NCI-H2029 (cell line): ENCODE measurements at regions not wholly inside any gene's neighbourhood (a gene's known extent, or its start where the extent isn't known, plus 50 kb on each side); places are given as distances from the start of the nearest gene placed in this dataset.
"Not testable (repeated sequence)": the region's sequence is repeated elsewhere in the genome, so short reads cannot be mapped to it uniquely, and the experiment has no call there.

Source experiments
- DNase-seq: peaks from one replicate; lab custom pipeline; 2025; lab: John Stamatoyannopoulos, UW

DNA sequence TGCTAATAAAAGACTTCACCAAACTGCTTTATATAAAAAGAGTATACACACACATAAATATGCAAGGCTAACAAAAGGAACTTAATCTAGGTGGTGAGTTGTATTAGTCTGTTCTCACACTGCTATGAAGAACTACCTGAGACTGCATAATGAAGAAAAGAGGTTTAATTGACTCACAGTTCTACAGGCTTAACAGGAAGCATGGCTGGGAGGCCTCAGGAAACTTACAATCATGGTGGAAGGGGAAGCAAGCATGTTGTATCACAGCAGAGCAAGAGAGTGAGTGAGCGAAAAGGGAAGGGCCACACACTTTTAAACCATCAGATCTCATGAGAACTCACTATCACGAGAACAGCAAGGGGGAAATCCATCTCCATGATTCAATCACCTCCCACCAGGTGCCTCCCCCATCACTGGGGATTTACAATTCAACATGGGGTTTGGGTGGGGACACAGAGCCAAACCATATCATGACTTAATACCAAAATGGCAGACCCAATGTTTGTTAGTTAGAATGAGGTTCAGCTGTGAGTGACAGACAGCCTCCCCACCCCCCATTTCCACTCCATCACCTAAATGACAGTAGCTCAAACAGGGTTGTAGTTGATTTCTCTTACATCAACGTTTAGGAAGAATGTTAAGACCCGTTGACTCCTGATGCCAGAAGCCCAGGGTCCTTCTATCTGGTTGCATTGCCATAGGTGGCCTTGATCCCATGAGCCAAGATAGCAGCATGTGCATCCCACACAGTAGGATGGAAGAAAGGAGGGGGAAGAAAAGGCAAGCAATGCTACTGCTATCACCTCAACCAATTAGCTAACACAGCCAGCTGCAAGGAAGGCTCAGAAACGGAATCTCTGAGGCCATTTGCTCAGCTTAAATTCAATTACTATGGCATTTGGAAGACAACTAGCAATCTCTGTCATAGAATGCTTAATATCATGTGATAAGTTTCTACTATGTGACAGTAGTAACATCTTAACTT lies 77.0 kb downstream of the CCDC71L start:
- no peak for DNase-seq

DNA sequence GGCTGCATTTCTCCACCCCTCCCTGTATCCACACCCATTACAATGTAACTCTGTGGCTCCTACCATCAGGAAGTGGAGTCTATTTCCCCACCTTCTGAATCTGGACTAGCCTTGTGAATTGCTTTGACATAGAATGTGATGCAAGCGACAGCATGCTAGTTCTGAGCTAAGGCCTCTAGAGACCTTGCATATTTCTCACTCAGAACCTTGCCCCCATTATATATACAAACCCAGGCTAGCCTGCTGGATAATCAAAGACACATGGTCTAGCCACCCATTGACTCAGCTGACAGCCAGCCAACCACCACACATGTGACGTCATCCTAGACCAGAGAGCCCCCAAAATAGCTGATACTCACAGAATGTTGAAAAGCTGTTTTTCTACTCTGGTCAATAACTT lies 77.9 kb downstream of the CCDC71L start:
- DNase-seq: no peak

DNA sequence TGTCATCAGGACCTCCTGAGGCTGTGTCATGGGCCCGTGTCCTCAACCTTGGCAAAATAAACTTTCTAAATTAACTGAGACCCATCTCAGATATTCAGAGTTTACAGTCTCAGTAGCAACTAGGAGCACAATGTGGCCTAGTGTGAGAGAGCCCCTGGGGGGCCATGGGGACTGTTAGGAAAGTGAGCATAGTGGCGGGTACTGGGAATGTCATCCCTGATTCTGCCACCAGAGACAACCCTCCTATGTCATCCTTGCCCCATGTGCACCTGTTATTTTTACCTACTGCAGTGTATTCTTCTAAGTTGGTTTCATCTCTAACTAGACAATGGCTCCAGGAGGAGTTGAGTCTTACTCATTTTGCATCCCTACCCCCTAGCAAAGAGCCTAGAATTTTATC lies 78.6 kb downstream of the CCDC71L start:
- DNase-seq: no peak

DNA sequence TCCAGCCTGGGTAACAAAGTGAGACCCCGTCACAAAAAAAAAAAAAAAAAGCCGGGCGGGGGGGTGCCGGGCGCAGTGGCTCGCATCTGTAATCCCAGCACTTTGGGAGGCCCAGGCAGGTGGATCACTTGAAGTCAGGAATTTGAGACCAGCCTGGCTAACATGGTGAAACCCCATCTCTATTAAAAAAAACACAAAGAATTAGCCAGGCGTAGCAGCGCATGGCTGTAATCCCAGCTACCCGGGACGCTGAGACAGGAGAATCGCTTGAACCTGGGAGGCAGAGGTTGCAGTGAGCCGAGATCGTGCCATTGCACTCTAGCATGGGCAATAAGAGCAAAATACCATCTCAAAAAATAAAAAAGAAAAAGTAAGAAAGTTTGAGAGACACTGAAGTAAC lies 81.9 kb downstream of the CCDC71L start:
- DNase-seq: not testable (repeated sequence)

DNA sequence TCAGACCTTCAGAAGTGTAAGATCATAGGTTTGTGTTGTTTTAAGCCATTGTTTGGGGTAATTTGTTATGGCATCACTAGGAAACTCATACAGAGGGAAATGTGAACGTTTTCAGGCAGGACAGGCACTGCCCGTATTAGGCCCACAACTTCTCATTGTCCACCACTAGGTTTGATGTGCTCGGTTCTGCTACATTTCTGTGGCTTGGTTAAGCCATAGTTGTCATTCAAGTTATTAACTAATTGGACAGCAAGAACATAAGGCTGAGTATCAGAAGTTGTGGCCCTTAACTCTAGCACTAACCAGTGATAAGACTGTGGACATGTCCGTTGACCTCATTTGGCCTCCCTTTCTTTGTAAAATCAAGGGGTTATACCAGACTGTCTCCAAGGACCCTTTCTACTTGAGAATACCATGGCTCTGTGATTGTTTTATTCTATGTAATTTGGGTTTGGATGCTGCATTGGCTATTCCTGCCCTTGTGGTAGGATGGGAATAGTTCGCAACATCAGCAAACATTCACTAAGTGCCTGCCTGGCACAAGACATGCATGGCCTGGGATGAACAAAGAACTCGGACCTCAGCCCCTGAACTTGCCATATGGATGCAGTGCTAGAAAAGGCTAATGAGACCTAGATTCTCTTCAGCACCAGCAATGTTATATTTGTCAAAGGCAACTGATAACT lies 85.7 kb downstream of the CCDC71L start:
- DNase-seq: no peak

DNA sequence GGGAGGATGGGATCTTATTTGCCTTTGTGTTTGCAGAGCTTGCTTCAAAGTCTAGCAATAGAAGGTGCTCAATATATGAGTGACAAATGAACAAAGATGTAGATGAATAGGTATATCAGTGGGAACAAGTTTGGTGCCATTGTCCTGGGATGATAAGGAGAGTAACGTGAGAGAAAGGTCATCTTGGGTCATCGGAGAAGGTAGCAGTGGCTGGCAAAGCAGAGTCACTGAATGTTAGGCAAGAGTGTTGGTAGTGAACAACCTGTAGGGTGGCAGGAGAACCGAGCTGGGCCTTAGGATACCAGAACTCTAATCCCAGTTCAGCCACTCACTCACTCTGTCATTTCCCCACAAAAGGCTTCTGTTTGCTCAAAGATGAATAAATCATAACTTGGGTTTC lies 87.2 kb downstream of the CCDC71L start:
- DNase-seq: no peak

DNA sequence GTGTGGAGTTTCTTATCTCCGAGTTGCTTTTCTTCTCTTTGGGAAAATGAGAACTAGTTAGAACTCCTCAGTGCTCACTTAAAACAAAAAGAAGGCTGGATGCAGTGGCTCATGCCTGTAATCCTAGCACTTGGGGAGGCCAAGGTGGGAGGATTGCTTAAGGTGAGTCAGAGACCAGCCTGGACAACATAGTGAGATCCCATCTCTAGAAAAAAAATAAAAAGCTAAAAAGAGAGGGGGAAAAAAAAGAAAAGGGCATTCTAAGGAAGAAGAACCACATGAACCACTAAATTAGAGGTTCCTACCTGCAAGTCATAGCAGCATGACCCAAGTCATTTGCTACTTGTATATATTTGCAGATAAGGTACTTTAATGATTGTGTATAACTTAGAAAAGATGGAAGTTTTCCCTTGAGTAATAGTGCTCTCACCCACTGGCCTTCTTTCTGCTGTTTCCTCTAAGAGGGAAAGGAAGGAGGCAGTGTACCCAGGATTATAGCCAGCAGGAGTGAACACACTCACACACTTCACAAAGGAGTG lies 87.8 kb downstream of the CCDC71L start:
- no peak for DNase-seq

DNA sequence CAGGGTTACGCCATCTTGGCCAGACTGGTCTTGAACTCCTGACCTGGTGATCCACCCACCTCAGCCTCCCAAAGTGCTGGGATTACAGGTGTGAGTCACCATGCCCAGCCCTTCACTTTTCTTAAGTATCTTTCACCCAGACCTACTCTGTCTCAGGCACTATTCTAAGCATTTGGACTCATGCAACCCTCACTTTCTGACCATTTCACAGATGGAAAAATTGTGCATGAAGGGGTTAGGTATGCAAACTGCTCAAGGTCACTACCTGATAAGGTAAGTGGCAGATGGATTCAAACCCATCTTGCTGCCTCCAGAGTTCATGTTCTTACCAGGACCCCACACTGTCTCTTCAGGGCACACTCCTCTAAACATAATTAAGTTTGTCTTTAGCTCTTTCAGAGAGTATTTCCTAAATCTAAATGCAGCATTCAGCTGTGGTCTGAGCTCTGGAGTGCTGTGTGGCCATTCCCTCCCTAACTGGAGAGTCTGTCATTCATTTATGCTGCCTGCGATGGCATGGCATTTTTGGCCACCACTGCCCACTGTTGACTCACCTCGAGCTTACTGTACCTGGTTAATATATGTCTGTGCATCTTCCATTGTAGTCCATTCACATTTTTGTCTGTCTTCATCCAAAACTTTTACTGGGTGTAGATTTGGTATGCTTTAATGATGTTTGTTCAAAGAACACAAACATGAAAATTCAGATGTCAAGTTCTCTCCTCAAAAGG lies 88.4 kb downstream of the CCDC71L start:
- DNase-seq: no peak

DNA sequence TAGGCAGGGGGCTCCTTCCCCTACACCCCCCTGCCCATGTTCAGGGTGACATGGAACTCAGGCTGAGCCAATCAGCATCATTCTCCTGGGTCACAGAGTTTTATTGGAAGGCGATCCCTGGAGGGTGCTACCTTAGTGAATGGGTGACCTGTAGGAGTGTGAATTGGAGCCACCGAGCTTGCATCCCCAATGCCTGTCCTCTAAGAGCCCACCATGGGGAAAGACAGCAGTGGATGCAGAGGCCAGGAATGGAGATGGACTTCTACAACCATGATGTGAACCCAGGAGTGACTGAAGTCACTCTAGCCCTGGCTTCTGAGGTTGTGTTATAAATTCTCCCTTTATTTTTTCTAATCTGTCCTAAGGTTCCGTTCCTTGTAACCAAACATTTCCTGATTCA lies 89.4 kb downstream of the CCDC71L start:
- DNase-seq: no peak

DNA sequence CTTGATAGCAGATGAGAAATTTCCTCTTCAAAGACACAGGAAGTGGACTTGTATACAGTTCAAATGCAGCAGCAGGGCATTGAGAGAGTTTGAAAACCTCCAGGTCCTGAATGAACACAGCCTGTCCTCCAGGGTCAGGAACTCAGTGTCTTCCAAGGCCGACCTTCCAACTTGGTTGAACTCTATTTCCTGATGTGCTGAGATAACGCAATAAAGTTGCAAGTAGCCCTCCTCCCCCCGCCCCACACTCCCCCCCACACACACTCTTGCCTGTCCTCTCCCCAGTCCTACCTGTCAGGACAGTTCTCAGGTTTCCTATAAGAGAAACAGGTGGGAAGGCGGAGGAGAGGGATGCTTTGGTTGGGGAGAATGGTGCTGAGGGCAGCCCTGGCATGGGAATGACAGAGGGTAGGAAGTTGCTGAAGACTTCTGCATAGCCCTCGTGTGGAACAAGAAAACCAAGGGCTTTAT lies 90.0 kb downstream of the CCDC71L start:
- no peak for DNase-seq

DNA sequence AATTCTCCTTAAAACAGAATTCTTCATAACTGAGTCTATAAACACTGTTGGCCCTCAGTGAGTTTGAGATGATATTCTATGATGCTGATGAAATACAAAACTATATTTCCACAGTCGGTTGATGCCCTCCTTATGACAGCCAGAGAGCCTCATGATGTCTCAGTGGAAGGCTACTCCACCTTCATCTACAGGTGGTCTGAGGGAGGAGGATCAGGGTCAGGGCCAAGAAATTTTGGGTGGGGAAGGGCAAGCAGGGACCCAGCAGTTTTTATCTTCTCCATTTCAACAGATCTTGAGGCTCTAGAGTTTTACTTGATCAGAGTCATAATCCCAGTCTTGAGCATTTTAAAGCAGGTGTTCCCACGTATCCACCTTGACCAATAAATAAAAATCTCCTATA lies 90.8 kb downstream of the CCDC71L start:
- no peak for DNase-seq

DNA sequence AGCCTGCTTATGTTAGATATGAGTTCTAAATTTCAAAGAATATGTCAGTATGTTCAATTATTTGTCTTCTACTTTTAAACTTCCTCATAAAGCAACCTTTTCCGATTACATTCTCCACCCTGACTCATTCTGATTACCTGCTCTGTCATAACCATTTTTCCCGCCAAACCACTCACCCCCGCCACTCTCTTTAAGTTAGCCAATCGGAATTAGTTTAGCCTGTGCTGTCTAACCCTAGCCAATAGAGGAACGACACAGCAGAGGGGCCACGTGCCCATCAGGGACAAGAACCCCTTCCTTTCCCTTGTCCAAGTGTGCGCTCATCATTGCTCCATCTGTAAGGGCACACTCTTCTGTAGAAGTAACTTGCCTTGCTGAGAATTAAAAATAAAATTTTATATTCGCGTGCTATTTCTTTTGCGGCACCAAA lies 91.4 kb downstream of the CCDC71L start:
- DNase-seq: no peak

DNA sequence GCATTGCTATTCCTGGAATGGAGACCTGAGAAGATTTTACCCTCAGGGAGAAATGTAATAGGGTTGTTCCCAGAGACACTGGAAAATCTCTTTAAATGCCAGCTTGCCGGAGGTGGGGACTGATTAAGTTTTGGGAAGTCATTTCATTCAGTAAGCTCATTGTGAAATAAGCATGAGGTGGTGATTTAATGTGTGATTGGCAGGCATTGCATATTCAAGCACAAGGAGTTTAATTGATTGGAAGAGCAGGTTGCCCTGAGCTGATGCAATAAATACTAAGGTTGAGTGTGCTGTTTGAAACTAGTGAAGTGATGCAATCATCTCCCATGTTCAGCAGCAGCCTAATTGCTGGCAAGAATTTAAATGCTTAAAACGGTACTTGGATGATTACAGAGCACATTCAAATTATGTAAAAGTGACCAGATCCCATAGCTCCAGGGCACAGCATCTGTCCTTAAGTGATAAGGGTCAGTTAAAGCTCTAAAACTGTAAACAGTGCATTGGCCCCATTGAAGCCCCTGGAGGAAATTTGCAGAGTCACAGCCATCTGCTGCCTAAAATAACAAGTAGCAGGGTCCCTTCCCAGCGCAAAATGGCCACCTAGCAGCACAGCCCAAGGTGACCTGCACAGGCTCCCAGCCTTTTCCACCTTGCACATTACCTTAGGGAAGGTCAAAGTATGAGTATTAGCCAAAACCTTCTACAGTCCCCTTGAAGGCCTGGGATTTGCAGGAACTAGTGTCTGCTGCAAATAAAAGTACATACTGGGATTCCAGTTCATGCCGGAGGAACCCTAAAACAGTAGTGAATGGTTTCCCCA lies 92.1 kb downstream of the CCDC71L start:
- no peak for DNase-seq

DNA sequence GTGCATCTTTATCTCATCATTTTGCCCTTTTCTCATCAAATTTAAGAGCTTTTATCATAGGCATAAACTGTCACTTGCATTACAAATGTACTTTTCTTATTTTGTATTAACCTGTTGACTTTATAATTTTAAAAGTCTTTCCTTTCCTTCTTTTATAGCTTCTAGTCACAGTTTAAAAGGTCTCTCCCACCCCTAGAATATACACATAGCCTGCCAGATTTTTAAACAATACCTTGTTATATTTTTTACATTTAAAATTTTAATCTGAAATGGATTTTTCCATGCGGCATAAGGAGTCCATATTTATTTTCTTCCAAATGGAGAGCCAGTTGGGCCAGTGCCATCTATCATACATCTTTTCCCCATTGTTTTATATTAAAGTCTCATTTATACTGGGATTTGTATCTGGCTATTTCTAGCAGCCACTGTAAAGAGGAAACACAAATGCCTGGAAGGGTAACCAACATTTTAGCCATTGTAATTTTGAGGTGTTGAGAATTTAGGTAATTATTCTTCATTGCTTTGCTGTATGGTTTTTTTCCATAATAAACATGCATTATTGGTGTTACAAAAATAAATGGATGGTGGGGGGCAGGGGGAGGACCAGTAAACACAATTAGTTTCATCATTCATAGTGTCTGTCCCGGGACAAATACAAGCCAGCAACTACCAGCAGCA lies 92.8 kb downstream of the CCDC71L start:
- no peak for DNase-seq

DNA sequence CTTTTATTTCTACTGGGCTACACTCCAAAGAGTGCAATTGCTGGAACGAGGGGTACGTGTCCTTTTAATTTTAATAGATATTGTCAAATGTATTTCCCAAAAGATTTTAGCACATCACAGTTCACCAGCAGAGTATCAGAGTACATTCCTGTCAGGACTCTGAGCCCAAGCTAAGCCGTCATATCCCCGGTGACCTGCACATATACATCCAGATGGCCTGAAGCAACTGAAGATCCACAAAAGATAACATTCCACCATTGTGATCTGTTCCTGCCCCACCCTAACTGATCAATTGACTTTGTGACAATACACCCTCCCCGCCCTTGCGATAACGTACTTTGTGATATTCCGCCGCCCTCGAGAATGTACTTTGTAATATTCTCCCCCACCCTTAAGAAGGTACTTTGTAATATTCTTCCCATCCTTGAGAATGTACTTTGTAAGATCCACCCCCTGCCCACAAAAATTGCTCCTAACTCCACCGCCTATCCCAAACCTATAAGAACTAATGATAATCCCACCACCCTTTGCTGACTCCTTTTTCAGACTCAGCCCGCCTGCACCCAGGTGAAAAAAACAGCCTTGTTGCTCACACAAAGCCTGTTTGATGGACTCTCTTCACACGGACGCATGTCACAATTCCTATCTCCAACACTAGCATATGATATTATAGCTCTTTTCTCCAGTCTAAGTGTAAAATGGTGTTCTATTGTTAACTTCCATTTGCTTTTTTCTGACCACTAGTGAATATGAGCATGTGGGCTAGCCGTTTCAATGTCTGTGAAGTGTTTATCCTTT lies 93.6 kb downstream of the CCDC71L start:
- DNase-seq: not testable (repeated sequence)

DNA sequence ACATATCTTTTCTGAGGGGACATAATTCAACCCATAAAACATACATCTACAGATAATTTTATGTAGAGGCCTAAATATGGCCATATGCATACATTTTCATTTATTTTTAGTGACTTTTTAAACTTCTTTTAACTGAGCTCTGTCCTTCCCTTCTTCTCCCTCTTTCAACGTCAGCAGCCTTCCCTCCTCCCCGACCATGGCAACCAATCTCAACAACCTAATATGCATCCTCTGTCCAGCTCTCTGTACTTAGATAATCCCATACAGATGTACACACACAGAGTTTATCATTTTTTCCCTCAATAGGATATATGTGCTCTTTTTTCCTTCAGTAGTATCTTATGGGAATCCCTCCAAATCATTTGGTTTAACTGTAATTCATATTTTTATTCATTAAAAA lies 94.3 kb downstream of the CCDC71L start:
- DNase-seq: no peak

DNA sequence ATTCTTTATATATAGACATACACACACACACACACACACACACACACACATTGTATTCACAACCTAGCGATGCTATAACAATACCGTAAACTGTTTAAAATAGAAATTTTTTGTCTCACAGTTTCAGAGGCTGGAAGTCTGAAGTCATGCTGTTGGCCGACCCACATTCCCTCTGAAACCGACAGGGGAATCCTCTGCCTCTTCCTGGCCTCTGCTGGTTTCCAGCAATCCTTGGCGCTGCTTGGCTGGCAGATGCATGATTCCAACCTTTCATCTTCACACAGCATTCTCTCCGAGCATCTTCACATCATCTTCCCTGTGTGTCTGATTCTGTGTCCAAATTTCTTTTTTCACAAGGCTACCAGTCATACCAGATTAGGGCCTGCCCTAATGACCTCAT lies 94.8 kb downstream of the CCDC71L start:
- DNase-seq: no peak

DNA sequence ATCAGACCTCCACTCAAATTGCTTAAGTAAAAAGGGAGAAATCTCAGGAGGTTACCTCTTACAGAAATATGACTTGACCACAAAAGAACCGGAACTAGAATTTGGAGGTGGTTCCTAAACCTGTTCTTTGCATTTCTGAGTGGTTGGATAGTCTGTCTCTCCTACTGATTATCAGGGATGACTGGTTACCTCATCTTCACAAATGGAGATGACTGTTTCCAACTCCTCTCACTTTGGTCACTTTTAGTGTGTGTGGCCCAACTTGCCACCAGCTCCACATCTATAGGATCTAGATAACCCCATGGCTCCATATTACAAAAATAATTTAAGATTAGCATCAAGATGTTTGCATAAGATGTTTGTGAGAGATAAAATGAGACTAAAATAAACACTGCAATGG lies 95.5 kb downstream of the CCDC71L start:
- no peak for DNase-seq

DNA sequence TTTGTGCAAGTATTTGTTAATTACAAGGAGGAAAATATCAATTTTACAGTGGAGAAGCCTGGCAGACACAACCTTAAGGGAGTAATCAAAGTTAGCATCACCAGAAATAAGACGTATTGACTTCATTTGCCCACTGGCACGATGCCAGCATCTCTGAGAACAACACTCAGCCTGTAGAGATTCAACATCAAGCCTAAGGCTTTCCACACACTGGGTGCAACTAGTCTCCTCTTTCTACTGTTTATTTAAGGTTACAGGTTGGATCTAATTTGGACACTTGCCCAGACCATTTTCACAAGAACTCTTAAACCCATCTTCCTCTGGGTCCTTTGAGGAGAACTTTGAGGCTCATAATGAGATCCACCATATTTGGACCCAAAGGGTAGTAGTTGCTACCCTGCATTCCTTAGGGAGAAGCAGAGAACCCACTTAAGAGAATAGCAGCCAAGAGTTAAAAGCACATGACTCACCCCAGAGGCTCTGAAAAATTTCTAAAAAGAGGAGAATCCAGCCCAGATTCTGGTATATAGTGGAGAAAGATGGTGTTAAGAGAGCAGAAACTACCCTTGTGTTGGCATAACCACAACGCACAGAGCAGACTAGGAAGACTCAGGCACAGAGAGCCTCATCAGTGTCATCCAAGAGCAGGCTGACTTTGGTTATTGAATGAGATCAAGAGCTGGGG lies 97.3 kb downstream of the CCDC71L start:
- peak; percentile 25 for DNase-seq
